IPS-15b (cell line): ENCODE measurements at regions not wholly inside any gene's neighbourhood (a gene's known extent, or its start where the extent isn't known, plus 50 kb on each side); places are given as distances from the start of the nearest gene placed in this dataset.

Experiments
- H3K27me3 ChIP-seq: one replicate; pipeline ENCODE4 v1.6.1; 2013; ENCODE audit warnings: low read length; ENCODE audit not compliant: control insufficient read depth, insufficient read depth
- H3K36me3 ChIP-seq: one replicate; pipeline ENCODE4 v1.6.1; 2013; ENCODE audit warnings: low read length; ENCODE audit not compliant: control insufficient read depth, insufficient read depth
- H3K4me1 ChIP-seq: one replicate; pipeline ENCODE4 v1.6.1; 2013; ENCODE audit warnings: mild to moderate bottlenecking, low read length; ENCODE audit not compliant: control insufficient read depth, insufficient read depth
- H3K4me3 ChIP-seq: one replicate; pipeline ENCODE4 v1.5.1; 2013; ENCODE audit warnings: low read depth, low read length
- H3K9ac ChIP-seq: one replicate; pipeline ENCODE4 v1.6.1; 2013; ENCODE audit warnings: low read depth, mild to moderate bottlenecking, low read length
- H3K9me3 ChIP-seq: one replicate; pipeline ENCODE4 v1.6.1; 2013; ENCODE audit warnings: mild to moderate bottlenecking, low read length; ENCODE audit not compliant: control insufficient read depth, insufficient read depth

GRCh38 chr11:112471731-112472130 is 211.1 kb upstream of the PLET1 start:
- H3K9me3 ChIP-seq, result no peaks in the 10 kb centered on the region
- H3K4me1 ChIP-seq, result no peaks in the 10 kb centered on the region
- no peak overlapping the region for H3K4me3 ChIP-seq
- H3K27me3 ChIP-seq, result peaks cover 4% of the 10 kb centered on the region
- no peaks in the 10 kb centered on the region for H3K36me3 ChIP-seq
- H3K9ac ChIP-seq, result no peak overlapping the region

- H3K36me3 ChIP-seq, result no peaks in the 10 kb centered on the region
- H3K9me3 ChIP-seq, result no peaks in the 10 kb centered on the region
- H3K4me3 ChIP-seq, result no peak overlapping the region
- H3K27me3 ChIP-seq, result peaks cover 11% of the 10 kb centered on the region
- H3K9ac ChIP-seq, result no peak overlapping the region
- peaks cover 2% of the 10 kb centered on the region for H3K4me1 ChIP-seq
These were observed 216.5 kb upstream of the PLET1 start for GRCh38 chr11:112477152-112477551.

- no peaks in the 10 kb centered on the region for H3K9me3 ChIP-seq
- H3K9ac ChIP-seq, result no peak overlapping the region
- H3K36me3 ChIP-seq, result no peaks in the 10 kb centered on the region
- H3K27me3 ChIP-seq, result peaks cover 11% of the 10 kb centered on the region
- H3K4me3 ChIP-seq, result no peak overlapping the region
- H3K4me1 ChIP-seq, result peaks cover 2% of the 10 kb centered on the region
These were observed 217.1 kb upstream of the PLET1 start for GRCh38 chr11:112477581-112478317.

- peaks cover 11% of the 10 kb centered on the region for H3K27me3 ChIP-seq
- H3K36me3 ChIP-seq, result no peaks in the 10 kb centered on the region
- H3K9me3 ChIP-seq, result no peaks in the 10 kb centered on the region
- no peak overlapping the region for H3K9ac ChIP-seq
- no peak overlapping the region for H3K4me3 ChIP-seq
- peaks cover 2% of the 10 kb centered on the region for H3K4me1 ChIP-seq
These were observed 218.1 kb upstream of the PLET1 start for GRCh38 chr11:112478806-112479205.

GRCh38 chr11:112481431-112481830 is 220.8 kb upstream of the PLET1 start:
- H3K27me3 ChIP-seq, result peaks cover 6% of the 10 kb centered on the region
- H3K4me1 ChIP-seq, result peaks cover 2% of the 10 kb centered on the region
- no peaks in the 10 kb centered on the region for H3K9me3 ChIP-seq
- H3K9ac ChIP-seq, result no peak overlapping the region
- no peak overlapping the region for H3K4me3 ChIP-seq
- no peaks in the 10 kb centered on the region for H3K36me3 ChIP-seq

DNA sequence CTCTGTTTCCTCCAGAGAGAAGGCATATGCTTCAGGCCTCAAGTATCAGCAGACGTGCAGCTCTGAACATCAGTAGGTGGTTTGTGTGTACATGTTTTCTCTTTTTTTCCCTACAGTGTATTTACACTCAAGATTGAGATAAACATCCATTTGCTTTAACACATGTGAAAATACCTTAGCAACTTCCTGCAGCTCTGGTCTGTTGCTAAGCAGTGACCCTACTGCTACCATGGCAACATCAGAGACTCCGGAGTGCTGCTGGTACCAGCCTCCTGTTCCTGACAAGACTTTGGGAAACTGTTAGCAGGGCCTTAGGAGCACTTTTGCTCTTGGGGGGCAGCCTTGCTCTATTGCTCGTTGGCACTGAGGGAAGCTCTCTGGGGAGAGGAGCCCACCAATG is 221.2 kb upstream of the PLET1 start:
- H3K9me3 ChIP-seq, result no peaks in the 10 kb centered on the region
- no peaks in the 10 kb centered on the region for H3K36me3 ChIP-seq
- H3K4me1 ChIP-seq, result peaks cover 2% of the 10 kb centered on the region
- peaks cover 6% of the 10 kb centered on the region for H3K27me3 ChIP-seq
- H3K9ac ChIP-seq, result no peak overlapping the region
- H3K4me3 ChIP-seq, result no peak overlapping the region

DNA sequence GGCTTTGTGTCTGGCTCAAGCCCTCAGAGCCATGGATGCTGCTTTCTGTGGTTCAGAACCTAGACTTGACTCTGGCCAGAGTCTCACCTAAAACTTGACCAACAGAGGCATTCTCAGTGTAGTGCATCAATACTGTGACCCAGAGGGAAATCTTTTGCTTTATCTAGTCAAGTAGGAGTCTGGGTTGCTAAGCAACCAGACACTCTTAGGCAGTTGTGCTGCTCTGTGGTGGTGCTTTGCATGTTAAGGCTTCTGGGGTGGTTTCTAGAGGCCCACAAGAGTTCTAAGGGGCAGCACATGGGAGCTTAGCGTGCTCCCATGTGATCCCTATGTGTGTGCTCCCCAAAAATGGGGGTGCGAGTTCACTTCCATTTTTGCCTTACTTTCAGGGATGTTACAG is 224.6 kb upstream of the PLET1 start:
- Histone ChIP-seq H3K9ac (no peak overlapping the region), H3K4me3 (no peak overlapping the region), H3K9me3 (no peaks in the 10 kb centered on the region), H3K36me3 (no peaks in the 10 kb centered on the region), H3K27me3 (no peaks in the 10 kb centered on the region), H3K4me1 (no peaks in the 10 kb centered on the region)

DNA sequence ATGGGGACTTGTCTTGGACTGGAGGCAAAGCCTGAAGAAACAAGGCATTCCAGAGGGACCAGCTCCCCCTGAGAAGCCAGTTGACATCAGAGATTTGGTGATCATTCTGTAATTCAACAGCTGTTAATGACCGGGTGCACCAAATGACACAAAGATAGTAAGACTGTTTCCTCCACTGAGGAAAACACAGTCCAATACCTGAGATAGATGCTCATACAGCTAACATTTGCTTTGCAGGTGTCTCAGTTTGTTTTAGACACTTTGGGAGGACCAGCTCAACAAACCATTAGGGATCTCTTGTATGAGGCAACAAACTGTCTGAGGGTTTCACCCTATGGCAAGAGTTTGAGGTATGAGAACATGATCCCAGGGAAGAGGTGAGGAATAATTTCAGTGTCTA is 237.2 kb upstream of the PLET1 start:
- peaks cover 2% of the 10 kb centered on the region for H3K27me3 ChIP-seq
- H3K9ac ChIP-seq, result no peak overlapping the region
- H3K36me3 ChIP-seq, result no peaks in the 10 kb centered on the region
- H3K9me3 ChIP-seq, result no peaks in the 10 kb centered on the region
- no peak overlapping the region for H3K4me3 ChIP-seq
- H3K4me1 ChIP-seq, result no peaks in the 10 kb centered on the region

DNA sequence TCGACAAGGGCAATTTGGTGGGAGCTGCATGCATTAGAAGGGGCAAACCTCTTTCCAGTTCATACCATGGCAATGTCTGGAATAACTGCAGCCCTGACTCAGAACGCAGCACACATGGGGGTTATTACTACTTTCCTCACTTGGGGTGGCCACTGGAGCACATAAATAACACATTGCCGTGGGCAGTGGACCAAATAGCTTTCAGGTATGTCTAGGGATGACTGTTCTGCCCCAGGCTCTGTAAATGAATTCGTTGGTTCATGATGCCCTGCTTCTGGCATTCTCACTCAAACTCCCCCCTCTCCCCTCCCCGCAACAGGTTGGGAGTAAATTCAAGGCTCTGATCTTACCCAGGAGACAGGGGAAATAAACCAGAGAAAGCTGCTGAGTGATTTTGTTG is 238.0 kb upstream of the PLET1 start:
- H3K4me1 ChIP-seq, result no peaks in the 10 kb centered on the region
- H3K27me3 ChIP-seq, result peaks cover 2% of the 10 kb centered on the region
- H3K9me3 ChIP-seq, result no peaks in the 10 kb centered on the region
- no peak overlapping the region for H3K4me3 ChIP-seq
- H3K36me3 ChIP-seq, result no peaks in the 10 kb centered on the region
- no peak overlapping the region for H3K9ac ChIP-seq

DNA sequence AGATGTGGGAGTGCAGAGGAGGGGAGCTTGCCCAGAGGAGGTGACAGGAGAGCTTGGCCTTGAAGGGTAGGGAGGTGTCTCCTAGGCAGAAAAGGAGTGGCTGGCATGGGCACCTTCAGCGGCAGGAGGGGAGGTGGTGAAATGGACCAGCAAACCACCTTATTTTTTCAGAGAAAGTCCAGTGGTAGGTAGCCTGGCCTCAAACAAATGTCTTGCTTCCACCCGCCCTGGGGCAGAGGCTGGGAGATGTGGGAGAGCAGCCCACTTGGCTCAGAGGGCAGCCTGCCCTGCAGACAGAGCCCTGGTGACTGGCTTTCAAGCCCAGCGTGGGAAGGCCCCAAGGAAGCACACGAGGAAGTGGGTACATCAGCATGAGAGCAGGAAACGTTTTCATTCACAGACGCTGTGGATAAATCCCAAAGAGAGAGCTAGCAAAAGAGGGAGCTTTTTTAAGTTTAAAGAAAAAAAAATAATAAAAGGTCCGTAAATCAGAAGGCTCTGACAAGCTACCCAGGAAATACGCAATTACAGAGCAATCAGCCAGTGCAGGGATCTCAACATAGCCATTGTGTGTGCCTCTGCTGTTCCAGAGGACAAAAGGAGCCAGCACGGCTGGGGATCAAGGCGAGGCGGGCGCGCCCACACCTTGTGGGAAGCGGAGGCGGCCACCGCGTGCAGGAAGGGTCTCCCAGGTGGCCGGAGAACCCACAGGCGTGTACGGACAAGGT is 238.7 kb upstream of the PLET1 start:
- H3K4me1 ChIP-seq, result no peaks in the 10 kb centered on the region
- no peaks in the 10 kb centered on the region for H3K9me3 ChIP-seq
- no peak overlapping the region for H3K4me3 ChIP-seq
- peaks cover 2% of the 10 kb centered on the region for H3K27me3 ChIP-seq
- no peak overlapping the region for H3K9ac ChIP-seq
- no peaks in the 10 kb centered on the region for H3K36me3 ChIP-seq

DNA sequence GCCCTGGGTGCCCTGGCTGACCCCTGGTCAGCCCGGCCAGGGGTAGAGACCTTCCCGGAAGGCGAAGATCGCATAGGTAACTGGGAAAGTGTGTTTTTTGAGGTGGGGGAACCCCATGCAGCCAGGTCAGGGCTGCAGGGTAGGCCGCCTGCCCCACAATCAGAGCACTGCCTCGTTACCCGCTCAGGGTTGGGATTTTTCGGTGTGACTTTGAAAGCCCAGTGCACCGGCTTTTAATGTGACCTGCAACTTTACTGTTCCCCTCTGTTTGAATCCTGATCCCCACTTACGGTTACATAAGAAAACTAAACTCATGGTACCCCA is 239.2 kb upstream of the PLET1 start:
- Histone ChIP-seq H3K4me1 (no peaks in the 10 kb centered on the region), H3K36me3 (no peaks in the 10 kb centered on the region), H3K9me3 (no peaks in the 10 kb centered on the region), H3K9ac (no peak overlapping the region), H3K4me3 (no peak overlapping the region), H3K27me3 (peaks cover 2% of the 10 kb centered on the region)

DNA sequence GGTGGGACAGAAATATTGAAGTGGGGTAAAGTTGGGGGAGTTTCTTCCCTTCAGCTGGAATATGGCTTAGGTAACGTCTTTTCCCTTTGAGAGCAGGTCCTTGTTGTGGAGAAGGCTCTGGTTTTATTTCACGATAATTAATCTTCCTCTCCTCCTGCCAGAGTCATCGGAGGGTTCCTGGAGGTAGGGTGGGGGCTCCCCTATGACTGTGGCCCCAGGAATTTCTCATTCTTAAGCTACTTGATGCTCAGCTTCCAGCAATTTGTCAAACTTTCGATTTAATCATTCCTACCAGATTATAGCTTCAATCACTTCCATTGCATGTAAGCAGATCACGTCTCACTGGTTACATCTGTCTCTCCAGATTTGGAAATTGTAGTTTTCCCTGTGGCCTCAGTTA is 242.8 kb upstream of the PLET1 start:
- H3K9ac ChIP-seq, result no peak overlapping the region
- H3K36me3 ChIP-seq, result no peaks in the 10 kb centered on the region
- no peaks in the 10 kb centered on the region for H3K4me1 ChIP-seq
- peaks cover 2% of the 10 kb centered on the region for H3K27me3 ChIP-seq
- H3K4me3 ChIP-seq, result no peak overlapping the region
- H3K9me3 ChIP-seq, result no peaks in the 10 kb centered on the region
